Erythroblast (primary cell): ENCODE measurements at regions not wholly inside any gene's neighbourhood (a gene's known extent, or its start where the extent isn't known, plus 50 kb on each side); places are given as distances from the start of the nearest gene placed in this dataset.
"Not testable (repeated sequence)": the region's sequence is repeated elsewhere in the genome, so short reads cannot be mapped to it uniquely, and the experiment has no call there.

Experiments used
- DNase-seq, 2 experiments: peaks; one replicate each; lab custom pipeline; 2025; lab: John Stamatoyannopoulos, UW
- GATA1 ChIP-seq: IDR thresholded peaks from 2 replicates; pipeline ENCODE4 v1.6.1; 2011; ENCODE audit warnings: low read depth, mild to moderate bottlenecking, control low read depth, low read length, moderate library complexity
- POLR2A ChIP-seq: IDR thresholded peaks from 2 replicates; pipeline ENCODE4 v1.6.1; 2011; ENCODE audit warnings: mild to moderate bottlenecking, low read length

DNA sequence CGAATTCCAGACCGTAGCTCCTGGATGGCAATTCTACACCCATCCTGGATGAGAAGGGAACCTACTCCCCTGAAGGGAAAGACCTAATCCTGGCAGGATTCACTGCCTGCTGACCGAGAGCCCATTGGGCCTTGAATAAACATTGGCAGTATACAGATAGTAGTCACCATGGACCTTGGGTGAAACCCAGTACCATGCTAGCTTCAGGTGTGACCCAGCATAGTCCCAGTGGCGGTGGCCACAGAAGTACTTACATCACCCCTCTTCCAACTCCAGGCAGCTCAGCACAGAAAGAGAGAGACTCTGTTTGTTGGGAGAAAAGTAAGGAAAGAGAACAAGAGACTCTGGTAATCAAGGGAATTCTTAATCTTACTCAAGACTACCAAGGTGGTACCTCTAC is 97.2 kb upstream of the SLC13A1 start:
- DNase-seq, result no peak
- no peak for TF ChIP-seq POLR2A
- TF ChIP-seq GATA1, result no peak

DNA sequence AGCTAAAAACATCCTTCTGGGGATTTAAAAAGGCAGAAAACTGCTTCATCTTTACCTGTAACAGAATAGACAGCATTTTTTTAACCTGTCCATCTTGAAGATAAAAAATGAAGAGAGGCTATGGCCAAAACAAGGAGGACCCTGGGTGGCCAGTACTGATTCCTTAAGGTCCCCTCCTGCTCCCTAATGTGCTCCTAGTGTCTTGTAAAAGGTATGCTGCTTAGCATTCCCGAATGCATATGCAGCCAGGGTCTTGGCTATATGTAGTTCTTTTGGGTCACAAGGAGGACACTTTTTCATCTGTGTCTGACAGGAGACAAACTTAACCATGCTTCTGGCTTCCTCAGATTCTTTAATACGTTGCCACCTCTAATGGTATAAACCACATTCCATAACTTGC is 93.9 kb upstream of the SLC13A1 start:
- TF ChIP-seq POLR2A, result no peak
- TF ChIP-seq GATA1, result no peak
- no peak for DNase-seq

DNA sequence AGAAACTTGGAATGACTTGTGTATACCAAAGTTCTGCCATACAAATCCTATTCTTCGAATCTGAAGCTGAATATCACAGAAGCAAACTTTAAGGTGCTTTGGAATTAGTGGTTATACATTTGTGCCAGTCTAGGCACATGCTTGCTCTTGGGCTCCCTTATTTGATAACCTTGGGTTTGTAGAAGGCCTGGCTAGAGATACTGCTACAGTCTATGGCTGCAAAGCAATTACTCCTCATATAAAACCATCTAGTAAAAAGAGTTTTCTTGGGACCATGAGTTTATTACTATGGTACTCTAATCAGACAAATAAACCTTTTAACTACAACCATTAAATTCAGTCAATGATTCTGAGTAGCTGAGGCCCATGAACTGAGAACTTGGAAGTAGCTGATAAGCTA is 92.5 kb upstream of the SLC13A1 start:
- TF ChIP-seq POLR2A (no peak), GATA1 (no peak)
- no peak for DNase-seq

DNA sequence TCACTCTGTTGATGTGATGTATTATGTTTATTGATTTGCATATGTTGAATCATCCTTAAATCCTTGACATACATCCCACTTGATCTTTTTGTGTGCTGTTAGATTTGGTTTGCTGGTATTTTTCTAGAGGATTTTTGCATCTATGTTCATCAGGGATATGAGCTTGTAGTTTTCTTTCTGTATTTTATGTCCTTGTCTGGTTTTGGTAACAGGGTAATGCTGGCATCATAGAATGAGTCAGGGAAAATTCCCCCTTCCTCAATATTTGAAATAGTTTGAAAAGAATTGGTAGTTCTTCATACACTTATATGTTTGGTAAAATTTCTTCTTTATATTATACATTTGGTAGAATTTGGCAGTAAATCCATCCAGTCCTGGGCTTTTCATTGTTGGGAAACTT is 89.4 kb upstream of the SLC13A1 start:
- DNase-seq, result no peak
- no peak for TF ChIP-seq GATA1

DNA sequence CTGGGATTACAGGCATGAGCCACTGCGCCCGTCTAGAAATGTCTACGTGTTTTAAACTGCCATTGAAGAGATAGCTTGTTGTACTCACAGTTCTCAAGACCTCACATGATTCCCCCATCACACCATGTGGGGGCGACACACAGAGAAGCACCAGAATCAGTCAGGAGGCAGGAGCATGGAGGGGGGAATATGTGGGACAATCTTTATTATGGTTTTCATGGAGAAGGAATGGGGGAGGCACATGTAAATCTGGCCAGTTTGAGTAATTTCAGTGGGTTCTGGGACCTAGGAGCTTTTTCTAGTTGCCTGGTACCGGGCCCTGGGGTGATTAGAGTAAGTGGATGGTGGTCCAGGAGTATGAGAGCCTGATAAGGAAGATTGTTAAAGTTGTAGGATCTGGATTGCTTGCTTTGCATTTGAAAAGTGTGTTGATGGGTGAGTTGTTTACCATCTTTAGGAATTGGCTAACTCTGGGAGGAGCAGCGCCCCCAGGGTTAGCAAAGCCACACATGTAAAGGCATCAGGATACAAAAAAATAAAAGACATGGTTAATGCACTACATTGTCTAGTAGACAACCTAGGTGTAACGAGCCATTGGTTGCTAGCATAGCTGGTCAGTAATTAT is 85.4 kb upstream of the SLC13A1 start:
- TF ChIP-seq POLR2A (no peak), GATA1 (no peak)

DNA sequence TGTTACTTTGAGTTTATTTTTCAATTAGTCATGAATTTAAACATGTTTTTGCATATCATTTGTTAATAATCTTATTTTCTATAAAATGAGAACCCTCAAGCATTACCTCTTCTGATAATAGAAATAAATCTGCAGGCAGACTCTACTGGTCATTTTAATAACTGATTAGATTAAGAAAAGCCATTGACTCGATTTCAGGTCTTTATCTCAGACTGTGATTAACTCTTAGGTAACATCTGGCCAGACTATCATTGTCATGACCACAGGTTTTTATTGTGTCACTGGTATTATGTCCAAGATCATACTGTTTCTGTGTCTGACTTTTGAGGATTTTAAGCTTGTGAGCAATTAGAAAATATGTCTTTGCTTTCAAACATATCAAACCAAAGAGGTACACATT is 83.6 kb upstream of the SLC13A1 start:
- DNase-seq, result no peak
- TF ChIP-seq POLR2A, result no peak
- TF ChIP-seq GATA1, result no peak

More for the DNA sequence above, 85.4 kb upstream of the SLC13A1 start:
- DNase-seq, result no peak

DNA sequence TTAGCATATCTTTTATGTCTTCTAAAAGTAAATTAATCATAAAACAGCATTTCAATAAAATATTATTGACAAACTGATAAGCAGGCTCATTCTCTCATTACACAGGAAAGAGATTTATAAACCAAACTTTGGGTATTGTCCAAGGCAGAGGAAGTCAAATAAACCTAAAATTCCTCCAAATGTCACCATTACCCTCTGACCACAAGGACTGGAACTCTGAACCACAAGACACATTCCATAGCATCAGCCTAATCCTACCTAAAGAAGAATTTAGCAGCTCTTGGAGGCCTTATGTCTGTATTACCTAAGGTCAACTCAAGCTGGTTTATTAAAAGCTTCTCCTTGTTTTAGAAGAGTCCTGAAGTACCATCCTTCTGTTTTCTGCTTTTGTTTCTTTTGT is 82.4 kb upstream of the SLC13A1 start:
- DNase-seq, result no peak
- TF ChIP-seq GATA1, result no peak
- no peak for TF ChIP-seq POLR2A

DNA sequence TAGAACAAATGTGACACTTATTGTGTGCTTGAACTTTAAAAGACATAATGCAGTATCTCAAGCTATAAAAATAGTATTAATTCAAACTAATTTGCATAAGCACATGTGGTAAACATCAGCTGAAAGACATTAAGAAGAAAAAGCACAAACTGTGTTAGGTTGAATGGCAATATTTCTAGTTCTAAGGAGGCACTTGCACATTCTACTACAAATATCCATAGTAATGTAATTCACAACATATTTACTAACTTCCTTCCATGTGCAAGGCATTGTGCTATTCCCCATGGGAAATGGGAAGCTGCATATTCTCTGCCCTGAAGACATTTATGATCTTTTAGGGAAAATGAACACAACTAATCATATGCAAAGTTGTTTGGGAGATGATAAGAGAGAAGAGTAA is 80.2 kb upstream of the SLC13A1 start:
- TF ChIP-seq GATA1 (no peak), POLR2A (no peak)
- no peak for DNase-seq

DNA sequence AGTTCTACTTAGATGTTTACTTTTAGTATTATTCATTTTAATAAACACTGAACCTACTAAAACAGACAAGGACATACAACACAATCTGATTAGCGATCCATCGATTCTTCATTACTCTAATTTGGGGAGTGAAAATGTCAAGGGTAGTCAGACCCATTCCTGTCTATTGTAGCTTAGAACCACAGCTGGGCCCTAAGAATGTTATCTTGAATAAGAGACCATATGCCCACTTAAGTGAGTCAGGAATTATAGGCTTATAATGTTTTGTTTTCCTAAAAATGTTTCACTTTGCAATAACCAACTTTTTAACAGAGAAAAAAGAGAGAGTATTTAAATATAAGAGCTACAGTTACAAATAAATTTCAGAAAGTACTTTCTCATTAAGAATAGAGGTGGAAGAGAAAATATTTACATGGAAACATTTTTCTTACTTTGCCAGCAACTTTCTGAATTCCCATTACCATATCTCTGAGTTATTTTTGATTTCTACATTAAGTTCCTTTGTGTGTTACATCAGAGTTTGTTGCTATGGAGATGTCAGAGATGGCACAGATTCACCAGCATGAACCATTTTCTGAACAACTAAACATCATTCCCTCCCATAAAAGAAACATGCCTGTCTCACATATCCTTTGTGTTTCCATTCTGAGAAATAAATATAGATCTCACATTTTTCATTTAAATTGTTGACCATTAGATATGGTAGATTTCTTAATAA is 75.4 kb upstream of the SLC13A1 start:
- DNase-seq, result no peak
- TF ChIP-seq GATA1 (no peak), POLR2A (no peak)

DNA sequence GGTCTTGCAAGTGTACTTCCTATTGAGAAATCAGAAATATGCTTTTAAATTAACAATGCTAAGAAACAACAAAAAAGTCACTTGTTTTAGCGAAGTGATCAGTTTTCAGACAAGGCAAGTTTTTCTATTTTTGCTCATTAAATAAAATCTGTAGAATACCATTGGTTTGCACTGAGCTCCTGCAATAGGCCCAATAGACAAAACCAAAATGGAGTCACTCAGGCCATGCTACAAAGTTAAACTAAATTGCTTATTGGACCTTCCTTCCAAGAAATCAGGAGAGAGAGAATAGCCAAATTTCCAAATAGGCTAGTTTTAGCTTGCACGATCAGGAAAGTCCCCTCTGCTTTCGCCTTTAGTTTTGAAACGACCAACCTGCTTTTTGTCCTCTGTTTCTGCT is 73.4 kb upstream of the SLC13A1 start:
- no peak for DNase-seq
- no peak for TF ChIP-seq POLR2A
- no peak for TF ChIP-seq GATA1

DNA sequence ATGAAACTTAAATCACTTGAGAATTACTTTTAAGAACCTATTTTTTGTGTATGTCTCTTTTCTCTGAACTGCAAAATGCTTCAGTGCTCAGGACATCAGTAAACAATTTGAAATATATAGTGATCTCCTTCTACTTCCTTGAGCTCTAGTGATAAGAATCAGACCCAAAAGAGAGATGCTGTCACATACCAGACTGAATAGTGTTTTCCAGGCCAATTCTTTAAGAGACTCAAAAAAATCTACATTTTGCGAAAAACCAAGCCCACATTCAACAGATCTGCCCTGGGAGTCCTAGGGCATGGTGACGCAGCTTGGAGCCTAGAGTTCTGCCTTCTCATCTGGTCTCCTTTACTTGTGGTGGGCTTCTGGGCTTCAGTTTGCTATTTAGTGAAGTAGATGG is 72.1 kb upstream of the SLC13A1 start:
- DNase-seq, result no peak
- TF ChIP-seq POLR2A (no peak), GATA1 (no peak)

DNA sequence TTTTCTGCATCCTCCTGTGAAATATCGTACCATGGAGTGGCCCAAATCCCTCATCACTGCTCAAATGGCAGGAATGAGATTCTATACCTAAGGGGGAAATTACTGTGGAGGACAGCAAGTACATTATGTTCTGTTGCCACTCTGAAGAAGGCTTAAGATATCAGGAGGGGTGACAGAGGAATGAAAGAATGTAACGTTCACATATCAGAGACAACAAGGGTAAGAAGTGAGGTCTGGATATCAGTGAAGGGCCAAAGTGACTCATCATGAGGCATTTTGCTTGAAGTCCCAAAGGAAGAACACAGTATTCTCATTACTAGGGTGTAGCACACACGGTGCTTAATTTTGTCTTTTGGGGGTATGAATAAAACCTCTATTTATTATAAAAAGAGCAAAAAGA is 71.5 kb upstream of the SLC13A1 start:
- TF ChIP-seq GATA1 (no peak), POLR2A (no peak)
- no peak for DNase-seq

DNA sequence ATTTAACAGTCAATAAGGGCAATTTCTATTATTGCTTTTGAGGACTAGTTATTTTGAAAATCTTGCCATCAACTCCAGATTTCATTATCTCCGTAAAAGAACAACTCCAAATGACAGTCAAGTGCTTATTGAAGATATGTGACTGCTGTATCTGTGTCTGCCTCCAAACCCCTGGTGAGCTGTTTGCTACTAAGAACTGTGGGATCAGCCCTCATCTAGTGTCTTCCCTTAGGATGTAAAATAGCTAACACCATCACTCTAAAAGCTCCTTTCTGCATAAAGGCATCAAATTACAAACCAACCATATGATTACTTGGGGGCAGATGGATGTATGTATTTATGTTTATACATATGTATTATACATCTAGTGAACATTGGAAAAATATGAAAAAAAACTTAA is 70.8 kb upstream of the SLC13A1 start:
- no peak for DNase-seq

DNA sequence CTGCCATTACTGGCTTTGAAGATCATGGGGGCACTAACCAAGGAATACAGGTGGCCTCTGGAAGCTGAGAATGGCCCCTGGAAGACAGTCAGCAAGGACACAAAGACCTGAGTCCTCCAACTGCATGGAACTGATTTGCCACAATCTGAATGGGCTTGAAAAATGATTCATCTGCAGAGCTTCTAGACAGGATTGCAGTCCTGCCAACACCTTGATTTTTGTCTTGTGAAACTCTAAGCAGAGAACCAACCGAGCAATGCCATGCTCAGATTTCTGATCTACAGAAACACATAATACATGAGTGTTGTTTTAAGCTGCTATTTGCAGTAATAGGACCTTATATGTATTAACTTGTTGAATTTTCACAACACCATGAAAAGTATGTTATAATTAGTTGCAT is 66.1 kb upstream of the SLC13A1 start:
- TF ChIP-seq POLR2A (no peak), GATA1 (no peak)
- no peak for DNase-seq

More for the DNA sequence above, 70.8 kb upstream of the SLC13A1 start:
- no peak for TF ChIP-seq POLR2A
- no peak for TF ChIP-seq GATA1

DNA sequence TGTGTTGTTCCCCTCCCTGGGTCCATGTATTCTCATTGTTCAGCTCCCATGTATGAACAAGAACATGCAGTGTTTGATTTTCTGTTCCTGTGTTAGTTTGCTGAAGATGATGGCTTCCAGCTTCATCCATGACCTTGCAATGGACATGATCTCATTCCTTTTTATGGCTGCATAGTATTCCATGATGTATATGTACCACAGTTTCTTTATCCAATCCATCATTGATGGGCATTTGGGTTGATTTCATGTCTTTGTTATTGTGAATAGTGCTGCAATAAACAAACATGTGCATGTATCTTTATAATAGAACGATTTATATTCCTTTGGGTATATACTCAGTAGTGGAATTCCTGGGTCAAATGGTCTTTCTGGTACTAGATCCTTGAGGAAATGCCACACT is 65.1 kb upstream of the SLC13A1 start:
- DNase-seq, result not testable (repeated sequence)
